ENCODE measurements at regions not wholly inside any gene's neighbourhood (a gene's known extent, or its start where the extent isn't known, plus 50 kb on each side); places are given as distances from the start of the nearest gene placed in this dataset.

DNA sequence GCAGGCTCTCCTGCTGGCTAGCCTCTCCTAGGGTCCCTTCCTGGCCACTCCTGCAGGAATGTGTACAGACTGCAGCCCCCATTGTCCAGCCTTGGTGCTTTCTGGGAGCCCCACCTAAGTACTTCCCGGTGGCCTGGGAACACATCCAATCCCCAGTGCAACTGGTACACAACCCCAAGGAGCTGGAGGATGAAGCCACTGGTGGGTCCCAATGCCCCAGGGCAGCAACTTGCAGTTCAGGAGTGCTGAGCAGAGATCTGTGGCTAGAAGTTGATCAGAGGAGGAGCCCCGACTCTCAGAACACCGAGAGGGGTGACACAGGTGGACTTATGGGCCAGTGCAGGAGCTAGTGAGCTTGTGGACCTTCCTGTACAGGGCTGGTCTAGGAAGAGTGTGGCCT is 1093.7 kb upstream of the ACO1 start:
- no peak overlapping the region for H3K27ac ChIP-seq (ENCODE audit: insufficient read depth, low read length)
- H3K27me3 ChIP-seq (ENCODE audit: control insufficient read depth, insufficient read depth, low read length), result no peaks in the 10 kb centered on the region
- ATAC-seq (ENCODE audit: low read depth) (no peak), DNase-seq (no peak)
- no peaks in the 10 kb centered on the region for H4K20me1 ChIP-seq (ENCODE audit: insufficient read depth, low read length)
- ChIA-PET POLR2A (ENCODE audit: unreplicated experiment) (no interaction called here), CTCF (no interaction called here)
- no peak overlapping the region for H2AFZ ChIP-seq (replicated peaks; ENCODE audit: low read length, poor library complexity)
- H2AK5ac ChIP-seq (ENCODE audit: low read depth, low read length), result no peak overlapping the region
- in situ Hi-C loops (cut with MboI; ENCODE audit: low sequenced_read_pairs), result no loop called here
- no peak for TF ChIP-seq FOS (IDR thresholded peaks at IDR 0.05; ENCODE audit: low read depth, low read length)
- TF ChIP-seq, protein P1, sequence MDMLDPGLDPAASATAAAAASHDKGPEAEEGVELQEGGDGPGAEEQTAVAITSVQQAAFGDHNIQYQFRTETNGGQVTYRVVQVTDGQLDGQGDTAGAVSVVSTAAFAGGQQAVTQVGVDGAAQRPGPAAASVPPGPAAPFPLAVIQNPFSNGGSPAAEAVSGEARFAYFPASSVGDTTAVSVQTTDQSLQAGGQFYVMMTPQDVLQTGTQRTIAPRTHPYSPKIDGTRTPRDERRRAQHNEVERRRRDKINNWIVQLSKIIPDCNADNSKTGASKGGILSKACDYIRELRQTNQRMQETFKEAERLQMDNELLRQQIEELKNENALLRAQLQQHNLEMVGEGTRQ (IDR thresholded peaks at IDR 0.05; ENCODE audit: low read depth, low read length), result no peak
- TF ChIP-seq CHD1 (IDR thresholded peaks at IDR 0.05; ENCODE audit: low read depth, low read length), result no peak
- no peak for TF ChIP-seq CEBPB (IDR thresholded peaks at IDR 0.05; ENCODE audit: low read depth, low read length)
- no peak for TF ChIP-seq MAZ (IDR thresholded peaks at IDR 0.05; ENCODE audit: borderline replicate concordance, low read depth, low read length)
- TF ChIP-seq BHLHE40 (IDR thresholded peaks at IDR 0.05; ENCODE audit: low read depth, low read length), result no peak
- TF ChIP-seq, protein P2, sequence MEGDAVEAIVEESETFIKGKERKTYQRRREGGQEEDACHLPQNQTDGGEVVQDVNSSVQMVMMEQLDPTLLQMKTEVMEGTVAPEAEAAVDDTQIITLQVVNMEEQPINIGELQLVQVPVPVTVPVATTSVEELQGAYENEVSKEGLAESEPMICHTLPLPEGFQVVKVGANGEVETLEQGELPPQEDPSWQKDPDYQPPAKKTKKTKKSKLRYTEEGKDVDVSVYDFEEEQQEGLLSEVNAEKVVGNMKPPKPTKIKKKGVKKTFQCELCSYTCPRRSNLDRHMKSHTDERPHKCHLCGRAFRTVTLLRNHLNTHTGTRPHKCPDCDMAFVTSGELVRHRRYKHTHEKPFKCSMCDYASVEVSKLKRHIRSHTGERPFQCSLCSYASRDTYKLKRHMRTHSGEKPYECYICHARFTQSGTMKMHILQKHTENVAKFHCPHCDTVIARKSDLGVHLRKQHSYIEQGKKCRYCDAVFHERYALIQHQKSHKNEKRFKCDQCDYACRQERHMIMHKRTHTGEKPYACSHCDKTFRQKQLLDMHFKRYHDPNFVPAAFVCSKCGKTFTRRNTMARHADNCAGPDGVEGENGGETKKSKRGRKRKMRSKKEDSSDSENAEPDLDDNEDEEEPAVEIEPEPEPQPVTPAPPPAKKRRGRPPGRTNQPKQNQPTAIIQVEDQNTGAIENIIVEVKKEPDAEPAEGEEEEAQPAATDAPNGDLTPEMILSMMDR (conservative IDR thresholded peaks at IDR 0.05; ENCODE audit: low read depth, low read length), result no peak
- no peak for TF ChIP-seq ELK1 (IDR thresholded peaks at IDR 0.05; ENCODE audit: borderline replicate concordance, low read depth, low read length)
- H3K9ac ChIP-seq (ENCODE audit: low read depth, low read length), result no peak overlapping the region
- dilution Hi-C loops (cut with HindIII; ENCODE audit: low sequenced_read_pairs, unreplicated experiment), result no loop called here
- H2BK20ac ChIP-seq (ENCODE audit: low read depth, low read length), result no peak overlapping the region
- no peak overlapping the region for H3K4me2 ChIP-seq (ENCODE audit: low read depth, low read length)
- no TSS peak for BruUV-seq (replicated peaks)
- H2BK15ac ChIP-seq (ENCODE audit: low read depth, low read length), result no peak overlapping the region
- H3K79me1 ChIP-seq (ENCODE audit: low read depth in 1 of 2, low read length in 2 of 2), result no peaks in the 10 kb centered on the region
- no peak overlapping the region for H3K4me3 ChIP-seq (ENCODE audit: insufficient read depth, low read depth, low read length)
- H2AK9ac ChIP-seq (replicated peaks; ENCODE audit: low read depth, low read length, poor library complexity), result no peak overlapping the region
- H3K36me3 ChIP-seq (ENCODE audit: control insufficient read depth, insufficient read depth, low read length), result no peaks in the 10 kb centered on the region
- H2BK5ac ChIP-seq (ENCODE audit: low read depth, low read length, poor library complexity, severe bottlenecking), result no peak overlapping the region
- H3K4me1 ChIP-seq (ENCODE audit: control insufficient read depth, insufficient read depth, low read length), result no peaks in the 10 kb centered on the region
- H3K4ac ChIP-seq (ENCODE audit: low read depth, low read length), result no peak overlapping the region
- no peak overlapping the region for H2BK120ac ChIP-seq (ENCODE audit: low read depth, low read length)
- H3K18ac ChIP-seq (ENCODE audit: low read depth, low read length), result no peak overlapping the region
- no peak overlapping the region for H4K8ac ChIP-seq (ENCODE audit: low read depth in 2 of 2, low read length in 2 of 2)
- no peaks in the 10 kb centered on the region for H3K9me1 ChIP-seq (ENCODE audit: insufficient read depth, low read length)
- 0 out of 2 replicates have a peak, but pooled peaks cover 2% of the 10 kb centered on the region for H3K9me3 ChIP-seq (ENCODE audit: control insufficient read depth, insufficient read depth, low read length)
- intact Hi-C loops (cut with micrococcal nuclease), result no loop called here
- no peak overlapping the region for H3K56ac ChIP-seq (ENCODE audit: extremely low read depth, insufficient read depth, low read length)
- WGBS, 2 experiments (ENCODE audit: extremely low coverage in 2 of 2, insufficient read length in 1 of 2), result 0% methylated on average over 2 of the region's 3 CpGs; no CpG with 5 or more reads in 1 of the 2 experiments
- no peak overlapping the region for H3K23ac ChIP-seq (ENCODE audit: low read depth, low read length)
- H4K5ac ChIP-seq (ENCODE audit: low read depth, low read length), result no peak overlapping the region
- no peak overlapping the region for H4K91ac ChIP-seq (ENCODE audit: insufficient read depth, low read depth, low read length)
- H3K14ac ChIP-seq (replicated peaks; ENCODE audit: low read depth, low read length), result no peak overlapping the region
